ENCODE measurements at regions not wholly inside any gene's neighbourhood (a gene's known extent, or its start where the extent isn't known, plus 50 kb on each side); places are given as distances from the start of the nearest gene placed in this dataset.

- Histone ChIP-seq H2AFZ (replicated peaks; ENCODE audit: low read length, poor library complexity) (no peak overlapping the region), H2BK120ac (ENCODE audit: low read depth, low read length) (no peak overlapping the region), H2BK20ac (ENCODE audit: low read depth, low read length) (no peak overlapping the region), H2AK9ac (replicated peaks; ENCODE audit: low read depth, low read length, poor library complexity) (no peak overlapping the region), H3K27me3 (ENCODE audit: control insufficient read depth, insufficient read depth, low read length) (peaks cover 5% of the 10 kb centered on the region), H2AK5ac (ENCODE audit: low read depth, low read length) (no peak overlapping the region), H3K18ac (ENCODE audit: low read depth, low read length) (no peak overlapping the region), H3K9me1 (ENCODE audit: insufficient read depth, low read length) (no peaks in the 10 kb centered on the region), H3K36me3 (ENCODE audit: control insufficient read depth, insufficient read depth, low read length) (no peaks in the 10 kb centered on the region), H3K4me3 (ENCODE audit: insufficient read depth, low read depth, low read length) (no peak overlapping the region), H4K91ac (ENCODE audit: insufficient read depth, low read depth, low read length) (no peak overlapping the region), H2BK5ac (ENCODE audit: low read depth, low read length, poor library complexity, severe bottlenecking) (no peak overlapping the region), H3K4ac (ENCODE audit: low read depth, low read length) (no peak overlapping the region), H3K14ac (replicated peaks; ENCODE audit: low read depth, low read length) (no peak overlapping the region), H3K4me2 (ENCODE audit: low read depth, low read length) (no peak overlapping the region), H3K23ac (ENCODE audit: low read depth, low read length) (no peak overlapping the region), H3K27ac (ENCODE audit: insufficient read depth, low read length) (no peak overlapping the region), H4K20me1 (ENCODE audit: insufficient read depth, low read length) (no peaks in the 10 kb centered on the region), H3K4me1 (ENCODE audit: control insufficient read depth, insufficient read depth, low read length) (no peaks in the 10 kb centered on the region), H4K8ac (ENCODE audit: low read depth in 2 of 2, low read length in 2 of 2) (no peak overlapping the region), H2BK15ac (ENCODE audit: low read depth, low read length) (no peak overlapping the region), H3K9ac (ENCODE audit: low read depth, low read length) (no peak overlapping the region), H4K5ac (ENCODE audit: low read depth, low read length) (no peak overlapping the region), H3K79me1 (ENCODE audit: low read depth in 1 of 2, low read length in 2 of 2) (no peaks in the 10 kb centered on the region), H3K56ac (ENCODE audit: extremely low read depth, insufficient read depth, low read length) (no peak overlapping the region), H3K9me3 (ENCODE audit: control insufficient read depth, insufficient read depth, low read length) (no peaks in the 10 kb centered on the region)
- CTCF ChIA-PET: interaction anchor here (1.3 kb wide), 1 partner anchor 225 kb away, joined by 3 read pairs; no protein-coding TSS in a partner anchor
- DNase-seq (no peak), ATAC-seq (ENCODE audit: low read depth) (no peak)
- dilution Hi-C loops (cut with HindIII; ENCODE audit: low sequenced_read_pairs, unreplicated experiment): no loop called here
- no CpG with 5 or more reads among the region's 4 CpGs for WGBS, 2 experiments (ENCODE audit: extremely low coverage in 2 of 2, insufficient read length in 1 of 2)
- intact Hi-C loops (cut with micrococcal nuclease): no loop called here
- POLR2A ChIA-PET (ENCODE audit: unreplicated experiment): no interaction called here
- TF ChIP-seq BHLHE40 (IDR thresholded peaks at IDR 0.05; ENCODE audit: low read depth, low read length) (no peak), CEBPB (IDR thresholded peaks at IDR 0.05; ENCODE audit: low read depth, low read length) (no peak), MAZ (IDR thresholded peaks at IDR 0.05; ENCODE audit: borderline replicate concordance, low read depth, low read length) (no peak), MAFK (IDR thresholded peaks at IDR 0.05; ENCODE audit: low read depth, low read length) (no peak), CHD1 (IDR thresholded peaks at IDR 0.05; ENCODE audit: low read depth, low read length) (no peak), SMC3 (IDR thresholded peaks at IDR 0.05; ENCODE audit: low read depth, low read length) (no peak), USF2 (IDR thresholded peaks at IDR 0.05; ENCODE audit: low read depth, low read length) (no peak), MXI1 (IDR thresholded peaks at IDR 0.05; ENCODE audit: borderline replicate concordance, low read depth, low read length) (no peak), NFE2L2 (IDR thresholded peaks at IDR 0.05; ENCODE audit: low read depth, low read length) (no peak), FOS (IDR thresholded peaks at IDR 0.05; ENCODE audit: low read depth, low read length) (no peak), RFX5 (IDR thresholded peaks at IDR 0.05; ENCODE audit: low read depth, low read length) (no peak)
- in situ Hi-C loops (cut with MboI; ENCODE audit: low sequenced_read_pairs): loop anchor here (10.0 kb wide), 1 partner anchor 229 kb away; no protein-coding TSS in a partner anchor
- BruUV-seq (replicated peaks): no TSS peak
These were observed 57.3 kb upstream of the LRCH1 start for GRCh38 chr13:46495651-46496050.
